DOHH2 (cell line): ENCODE measurements at regions not wholly inside any gene's neighbourhood (a gene's known extent, or its start where the extent isn't known, plus 50 kb on each side); places are given as distances from the start of the nearest gene placed in this dataset.

Experiments used
- H3F3A ChIP-seq: fragments of 200-600 bp; sonication (generic), shearing (Covaris generic); 2 replicates; pipeline ENCODE4 v1.6.0; 2016; ENCODE audit warnings: antibody characterized with exemption, mild to moderate bottlenecking; ENCODE audit not compliant: control insufficient read depth, insufficient read depth
- H3K27ac ChIP-seq: fragments of 200-600 bp; sonication (generic); 2 replicates; pipeline ENCODE4 v1.5.1; 2014; ENCODE audit warnings: low read depth, mild to moderate bottlenecking, low read length, moderate library complexity
- H3K27me3 ChIP-seq: fragments of 200-600 bp; sonication (generic); 2 replicates; pipeline ENCODE4 v1.6.1; 2014; ENCODE audit warnings: mild to moderate bottlenecking, low read length, mixed read lengths; ENCODE audit not compliant: control insufficient read depth
- H3K36me3 ChIP-seq: fragments of 200-600 bp; sonication (generic); 2 replicates; pipeline ENCODE4 v1.6.1; 2014; ENCODE audit warnings: mild to moderate bottlenecking, low read length, moderate library complexity, mixed read lengths; ENCODE audit not compliant: control insufficient read depth
- H3K4me1 ChIP-seq: fragments of 200-600 bp; sonication (generic); 2 replicates; pipeline ENCODE4 v1.6.1; 2014; ENCODE audit warnings: mild to moderate bottlenecking, low read length, mixed read lengths; ENCODE audit not compliant: control insufficient read depth
- H3K4me2 ChIP-seq: fragments of 200-600 bp; sonication (generic); 2 replicates; pipeline ENCODE4 v1.6.0; 2014; ENCODE audit warnings: mild to moderate bottlenecking, low read length, moderate library complexity
- H3K4me3 ChIP-seq: fragments of 200-600 bp; sonication (generic); 2 replicates; pipeline ENCODE4 v1.5.1; 2014; ENCODE audit warnings: mild to moderate bottlenecking, low read length, mixed read lengths
- H3K79me2 ChIP-seq: fragments of 200-600 bp; sonication (generic); 2 replicates; pipeline ENCODE4 v1.6.1; 2014; ENCODE audit warnings: mild to moderate bottlenecking, low read length, mixed read lengths; ENCODE audit not compliant: control insufficient read depth
- H3K9me2 ChIP-seq: fragments of 200-600 bp; sonication (generic); replicated peaks from 2 replicates; pipeline ENCODE4 v1.6.1; 2014; ENCODE audit warnings: mild to moderate bottlenecking, low read length, mixed read lengths; ENCODE audit not compliant: control insufficient read depth
- H3K9me3 ChIP-seq: fragments of 200-600 bp; sonication (generic); 2 replicates; pipeline ENCODE4 v1.6.1; 2014; ENCODE audit warnings: antibody characterized with exemption, low read length, mixed read lengths; ENCODE audit not compliant: control insufficient read depth, insufficient read depth
- H4K20me1 ChIP-seq: fragments of 200-600 bp; sonication (generic); 2 replicates; pipeline ENCODE4 v1.6.0; 2014; ENCODE audit warnings: low read depth, mild to moderate bottlenecking, antibody characterized with exemption, low read length, moderate library complexity; ENCODE audit not compliant: control insufficient read depth, insufficient read depth
- EZH2phosphoT487 ChIP-seq: fragments of 200-600 bp; sonication (generic); IDR thresholded peaks from 2 replicates; pipeline ENCODE4 v1.6.1; 2017; ENCODE audit warnings: borderline replicate concordance, mild to moderate bottlenecking, antibody characterized with exemption, low read length, moderate library complexity, mixed read lengths
- TF ChIP-seq, protein P1 (sequence below): fragments of 200-600 bp; sonication (generic); IDR thresholded peaks from one replicate; pipeline ENCODE4 v1.5.1; 2014; ENCODE audit warnings: antibody characterized with exemption, mild to moderate bottlenecking, low read depth, low read length; ENCODE audit not compliant: poor library complexity, severe bottlenecking

GRCh38 chr18:34039611-34040010 lies 185.1 kb downstream of the NOL4 start:
- Histone ChIP-seq H3K36me3 (no peaks in the 10 kb centered on the region), H3K79me2 (no peaks in the 10 kb centered on the region), H3K27ac (no peak overlapping the region), H3K4me1 (no peaks in the 10 kb centered on the region), H3K9me2 (no peaks in the 10 kb centered on the region), H3K4me2 (no peak overlapping the region), H3K9me3 (no peaks in the 10 kb centered on the region), H3K4me3 (no peak overlapping the region), H3K27me3 (no peaks in the 10 kb centered on the region), H4K20me1 (no peaks in the 10 kb centered on the region), H3F3A (no peaks in the 10 kb centered on the region)
- no peak for TF ChIP-seq EZH2phosphoT487
- TF ChIP-seq, protein P1, sequence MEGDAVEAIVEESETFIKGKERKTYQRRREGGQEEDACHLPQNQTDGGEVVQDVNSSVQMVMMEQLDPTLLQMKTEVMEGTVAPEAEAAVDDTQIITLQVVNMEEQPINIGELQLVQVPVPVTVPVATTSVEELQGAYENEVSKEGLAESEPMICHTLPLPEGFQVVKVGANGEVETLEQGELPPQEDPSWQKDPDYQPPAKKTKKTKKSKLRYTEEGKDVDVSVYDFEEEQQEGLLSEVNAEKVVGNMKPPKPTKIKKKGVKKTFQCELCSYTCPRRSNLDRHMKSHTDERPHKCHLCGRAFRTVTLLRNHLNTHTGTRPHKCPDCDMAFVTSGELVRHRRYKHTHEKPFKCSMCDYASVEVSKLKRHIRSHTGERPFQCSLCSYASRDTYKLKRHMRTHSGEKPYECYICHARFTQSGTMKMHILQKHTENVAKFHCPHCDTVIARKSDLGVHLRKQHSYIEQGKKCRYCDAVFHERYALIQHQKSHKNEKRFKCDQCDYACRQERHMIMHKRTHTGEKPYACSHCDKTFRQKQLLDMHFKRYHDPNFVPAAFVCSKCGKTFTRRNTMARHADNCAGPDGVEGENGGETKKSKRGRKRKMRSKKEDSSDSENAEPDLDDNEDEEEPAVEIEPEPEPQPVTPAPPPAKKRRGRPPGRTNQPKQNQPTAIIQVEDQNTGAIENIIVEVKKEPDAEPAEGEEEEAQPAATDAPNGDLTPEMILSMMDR = no peak

- no peaks in the 10 kb centered on the region for H4K20me1 ChIP-seq
- H3K4me2 ChIP-seq = no peak overlapping the region
- H3K9me2 ChIP-seq = no peaks in the 10 kb centered on the region
- no peaks in the 10 kb centered on the region for H3K9me3 ChIP-seq
- no peaks in the 10 kb centered on the region for H3K27me3 ChIP-seq
- H3K27ac ChIP-seq = no peak overlapping the region
- no peak overlapping the region for H3K4me3 ChIP-seq
- no peaks in the 10 kb centered on the region for H3K36me3 ChIP-seq
- H3K79me2 ChIP-seq = no peaks in the 10 kb centered on the region
- H3F3A ChIP-seq = no peaks in the 10 kb centered on the region
- H3K4me1 ChIP-seq = no peaks in the 10 kb centered on the region
- TF ChIP-seq EZH2phosphoT487 = no peak
- TF ChIP-seq, protein P1 = no peak
Observed at GRCh38 chr18:34039201-34039600, 185.5 kb downstream of the NOL4 start.

GRCh38 chr18:34038086-34038485 lies 186.6 kb downstream of the NOL4 start:
- Histone ChIP-seq H3K9me3 (no peaks in the 10 kb centered on the region), H3K4me2 (no peak overlapping the region), H3F3A (no peaks in the 10 kb centered on the region), H3K36me3 (no peaks in the 10 kb centered on the region), H3K27me3 (no peaks in the 10 kb centered on the region), H3K79me2 (no peaks in the 10 kb centered on the region), H3K27ac (no peak overlapping the region), H3K4me3 (no peak overlapping the region), H3K4me1 (no peaks in the 10 kb centered on the region), H3K9me2 (no peaks in the 10 kb centered on the region), H4K20me1 (no peaks in the 10 kb centered on the region)
- TF ChIP-seq, protein P1 = no peak
- no peak for TF ChIP-seq EZH2phosphoT487

GRCh38 chr18:34033968-34034367 lies 190.7 kb downstream of the NOL4 start:
- H3F3A ChIP-seq = no peaks in the 10 kb centered on the region
- no peak overlapping the region for H3K27ac ChIP-seq
- H3K27me3 ChIP-seq = no peaks in the 10 kb centered on the region
- H3K4me3 ChIP-seq = no peak overlapping the region
- no peaks in the 10 kb centered on the region for H3K9me2 ChIP-seq
- TF ChIP-seq EZH2phosphoT487 = no peak
- TF ChIP-seq, protein P1 = no peak
- H4K20me1 ChIP-seq = no peaks in the 10 kb centered on the region
- no peak overlapping the region for H3K4me2 ChIP-seq
- H3K36me3 ChIP-seq = no peaks in the 10 kb centered on the region
- H3K9me3 ChIP-seq = peaks cover 9% of the 10 kb centered on the region; the same call in 1 of the 2 replicates
- no peaks in the 10 kb centered on the region for H3K4me1 ChIP-seq
- no peaks in the 10 kb centered on the region for H3K79me2 ChIP-seq
